ENCODE measurements at regions not wholly inside any gene's neighbourhood (a gene's known extent, or its start where the extent isn't known, plus 50 kb on each side); places are given as distances from the start of the nearest gene placed in this dataset.

DNA sequence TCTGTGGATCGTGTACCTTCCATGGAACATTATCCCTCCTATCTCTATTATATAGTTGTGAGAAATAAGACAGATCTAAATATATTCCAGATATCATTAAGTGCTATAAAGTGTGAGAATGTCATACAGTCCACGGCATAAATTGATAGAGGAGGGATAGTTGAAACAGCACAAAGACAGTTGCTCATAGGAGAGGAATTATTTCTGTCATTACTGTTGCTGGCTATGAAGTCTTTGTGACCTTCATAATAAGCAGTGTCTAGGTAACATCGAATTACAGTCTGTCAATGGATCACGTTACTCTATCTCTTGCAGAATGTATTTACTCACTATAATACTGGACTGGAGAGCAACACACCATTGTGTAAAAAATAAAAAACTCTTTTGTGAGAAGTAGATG is 671.5 kb upstream of the PCDH20 start:
- H3K9me3 Mint-ChIP-seq = peaks cover 18% of the 10 kb centered on the region
- no peak overlapping the region for H3K27ac Mint-ChIP-seq
- no peaks in the 10 kb centered on the region for H3K4me1 Mint-ChIP-seq (ENCODE audit: low read depth)
- no peak for TF ChIP-seq CTCF (IDR thresholded peaks at IDR 0.05)
- no peaks in the 10 kb centered on the region for H3K27me3 Mint-ChIP-seq (ENCODE audit: insufficient read depth)
- no peak for DNase-seq
- no peaks in the 10 kb centered on the region for H3K36me3 Mint-ChIP-seq (ENCODE audit: low read depth)
- H3K4me3 Mint-ChIP-seq = no peak overlapping the region

GRCh38 chr13:62085337-62086229 is 669.9 kb upstream of the PCDH20 start:
- no peaks in the 10 kb centered on the region for H3K36me3 Mint-ChIP-seq (ENCODE audit: low read depth)
- peaks cover 11% of the 10 kb centered on the region for H3K9me3 Mint-ChIP-seq
- no peaks in the 10 kb centered on the region for H3K4me1 Mint-ChIP-seq (ENCODE audit: low read depth)
- no peak for DNase-seq
- TF ChIP-seq CTCF (IDR thresholded peaks at IDR 0.05) = no peak
- no peak overlapping the region for H3K4me3 Mint-ChIP-seq
- H3K27me3 Mint-ChIP-seq (ENCODE audit: insufficient read depth) = no peaks in the 10 kb centered on the region
- H3K27ac Mint-ChIP-seq = no peak overlapping the region

DNA sequence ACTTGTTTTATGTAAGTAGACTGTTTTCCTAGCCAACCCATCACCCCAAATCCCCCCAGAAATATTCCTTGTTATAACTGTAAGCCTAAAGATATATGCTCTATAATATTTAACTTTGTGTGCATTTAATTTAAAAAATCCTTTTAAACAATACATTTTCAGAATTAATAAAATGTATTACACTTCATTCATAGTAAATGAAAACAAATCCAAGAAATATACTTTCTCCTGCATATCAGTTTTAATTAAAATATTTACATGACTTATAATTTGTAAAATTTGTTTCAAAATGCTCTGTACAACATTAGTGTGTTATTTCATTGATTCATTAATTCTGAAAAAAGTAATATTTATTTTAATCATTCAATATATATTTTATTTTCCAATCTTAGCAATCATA is 669.1 kb upstream of the PCDH20 start:
- Mint-ChIP-seq H3K36me3 (ENCODE audit: low read depth) (no peaks in the 10 kb centered on the region), H3K9me3 (peaks cover 8% of the 10 kb centered on the region), H3K4me1 (ENCODE audit: low read depth) (no peaks in the 10 kb centered on the region), H3K27me3 (ENCODE audit: insufficient read depth) (no peaks in the 10 kb centered on the region), H3K27ac (no peak overlapping the region), H3K4me3 (no peak overlapping the region)
- no peak for DNase-seq
- TF ChIP-seq CTCF (IDR thresholded peaks at IDR 0.05) = no peak

DNA sequence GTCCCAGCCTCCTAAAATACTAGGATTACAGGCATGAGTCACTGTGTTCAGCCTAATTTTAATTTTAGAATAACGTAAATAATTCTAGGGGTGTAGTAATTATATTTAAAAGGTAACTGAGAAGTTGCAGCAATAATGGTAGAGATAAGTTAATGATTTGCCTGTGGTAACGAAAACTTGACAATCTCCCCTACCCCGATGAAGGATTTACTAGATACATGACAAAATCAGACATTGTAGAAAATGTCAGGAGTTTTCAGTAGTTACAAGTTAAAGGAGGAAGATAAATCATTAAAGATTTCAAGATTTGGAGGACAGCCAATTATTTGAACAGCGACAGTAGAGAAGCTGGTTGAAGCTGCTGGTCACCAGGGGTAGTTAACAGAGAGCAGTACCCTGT is 652.2 kb upstream of the PCDH20 start:
- Mint-ChIP-seq H3K4me3 (no peak overlapping the region), H3K27ac (no peak overlapping the region), H3K9me3 (peaks cover 20% of the 10 kb centered on the region), H3K36me3 (ENCODE audit: low read depth) (peaks cover 4% of the 10 kb centered on the region; the same call in 1 of the 2 replicates), H3K27me3 (ENCODE audit: insufficient read depth) (no peaks in the 10 kb centered on the region; the same call in 1 of the 2 replicates), H3K4me1 (ENCODE audit: low read depth) (no peaks in the 10 kb centered on the region)
- no peak for TF ChIP-seq CTCF (IDR thresholded peaks at IDR 0.05)
- no peak for DNase-seq

GRCh38 chr13:62065016-62065415 is 649.4 kb upstream of the PCDH20 start:
- no peak overlapping the region for H3K27ac Mint-ChIP-seq
- no peak for TF ChIP-seq CTCF (IDR thresholded peaks at IDR 0.05)
- DNase-seq = no peak
- H3K36me3 Mint-ChIP-seq (ENCODE audit: low read depth) = peaks cover 4% of the 10 kb centered on the region; the same call in 1 of the 2 replicates
- H3K4me1 Mint-ChIP-seq (ENCODE audit: low read depth) = no peaks in the 10 kb centered on the region
- H3K9me3 Mint-ChIP-seq = peaks cover 28% of the 10 kb centered on the region
- H3K27me3 Mint-ChIP-seq (ENCODE audit: insufficient read depth) = no peaks in the 10 kb centered on the region; the same call in 1 of the 2 replicates
- no peak overlapping the region for H3K4me3 Mint-ChIP-seq
